WI38 (cell line): ENCODE measurements at regions not wholly inside any gene's neighbourhood (a gene's known extent, or its start where the extent isn't known, plus 50 kb on each side); places are given as distances from the start of the nearest gene placed in this dataset.

Source experiments
- H3K4me3 ChIP-seq: 2 replicates; pipeline ENCODE4 v1.5.1; 2011; ENCODE audit warnings: low read depth, mild to moderate bottlenecking, control low read depth, low read length
- TF ChIP-seq, protein P1 (sequence below): IDR thresholded peaks from 2 replicates; pipeline ENCODE4 v1.5.1; 2012; ENCODE audit warnings: low read depth, mild to moderate bottlenecking, control low read depth, low read length

DNA sequence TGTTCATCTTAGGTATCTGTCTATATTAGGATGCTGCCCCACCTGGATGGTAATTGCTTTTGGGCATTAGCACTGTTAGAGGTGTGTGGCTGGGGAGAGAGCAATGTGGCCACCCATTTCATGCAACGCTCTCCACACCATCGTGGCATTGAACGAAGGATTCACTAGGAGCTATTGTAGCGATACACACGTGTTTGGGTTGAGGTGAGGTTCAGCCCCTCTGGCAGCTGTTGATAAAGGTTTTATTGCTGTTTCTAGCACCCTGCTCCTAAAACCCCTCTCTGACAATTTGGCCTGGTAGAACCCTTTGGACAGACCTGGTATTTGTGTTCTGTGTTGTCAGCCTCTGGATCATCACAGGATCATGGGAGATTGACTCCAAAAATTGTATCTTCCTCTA lies 280.9 kb downstream of the PRL start:
- no peak overlapping the region for H3K4me3 ChIP-seq
- TF ChIP-seq, protein P1, sequence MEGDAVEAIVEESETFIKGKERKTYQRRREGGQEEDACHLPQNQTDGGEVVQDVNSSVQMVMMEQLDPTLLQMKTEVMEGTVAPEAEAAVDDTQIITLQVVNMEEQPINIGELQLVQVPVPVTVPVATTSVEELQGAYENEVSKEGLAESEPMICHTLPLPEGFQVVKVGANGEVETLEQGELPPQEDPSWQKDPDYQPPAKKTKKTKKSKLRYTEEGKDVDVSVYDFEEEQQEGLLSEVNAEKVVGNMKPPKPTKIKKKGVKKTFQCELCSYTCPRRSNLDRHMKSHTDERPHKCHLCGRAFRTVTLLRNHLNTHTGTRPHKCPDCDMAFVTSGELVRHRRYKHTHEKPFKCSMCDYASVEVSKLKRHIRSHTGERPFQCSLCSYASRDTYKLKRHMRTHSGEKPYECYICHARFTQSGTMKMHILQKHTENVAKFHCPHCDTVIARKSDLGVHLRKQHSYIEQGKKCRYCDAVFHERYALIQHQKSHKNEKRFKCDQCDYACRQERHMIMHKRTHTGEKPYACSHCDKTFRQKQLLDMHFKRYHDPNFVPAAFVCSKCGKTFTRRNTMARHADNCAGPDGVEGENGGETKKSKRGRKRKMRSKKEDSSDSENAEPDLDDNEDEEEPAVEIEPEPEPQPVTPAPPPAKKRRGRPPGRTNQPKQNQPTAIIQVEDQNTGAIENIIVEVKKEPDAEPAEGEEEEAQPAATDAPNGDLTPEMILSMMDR = no peak

DNA sequence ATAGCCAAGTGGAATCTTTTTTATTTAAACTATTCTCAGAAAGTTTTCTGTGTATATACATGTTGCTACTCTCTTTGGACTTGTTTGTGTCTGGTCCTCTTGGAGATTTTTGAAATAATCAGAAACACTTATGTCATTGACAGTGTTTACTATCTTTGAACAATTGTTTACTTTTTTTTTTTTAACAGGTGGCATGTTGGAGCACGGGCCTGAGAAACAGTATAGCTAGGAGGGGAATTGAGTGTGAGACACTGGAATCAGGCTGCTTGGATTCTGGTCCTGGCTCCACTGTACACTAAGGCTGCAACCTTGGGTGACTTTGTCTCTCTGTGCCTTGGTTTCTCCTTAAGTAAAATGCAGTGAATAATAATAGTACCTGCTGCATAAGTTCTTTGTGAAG lies 279.6 kb downstream of the PRL start:
- TF ChIP-seq, protein P1 = no peak
- no peak overlapping the region for H3K4me3 ChIP-seq

DNA sequence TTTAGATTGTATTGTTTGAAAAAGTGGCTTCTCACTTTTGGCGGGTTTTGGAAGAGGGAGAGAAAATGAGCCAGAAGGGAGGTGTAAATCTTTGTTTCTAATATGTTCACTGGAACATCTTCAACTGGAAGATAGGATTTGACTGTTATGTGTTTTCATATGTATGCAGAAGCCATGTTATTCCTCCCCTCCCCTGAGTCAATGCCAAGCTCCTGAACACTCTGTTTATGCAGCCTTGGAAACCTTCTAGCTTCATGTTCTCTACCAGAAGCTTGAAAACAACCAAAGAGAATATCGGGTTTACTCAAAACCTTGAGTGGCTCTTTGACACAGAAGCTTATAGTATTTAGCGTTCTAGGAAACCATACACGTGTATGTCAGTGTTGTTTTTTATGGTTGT lies 279.1 kb downstream of the PRL start:
- no peak overlapping the region for H3K4me3 ChIP-seq
- TF ChIP-seq, protein P1 = no peak

DNA sequence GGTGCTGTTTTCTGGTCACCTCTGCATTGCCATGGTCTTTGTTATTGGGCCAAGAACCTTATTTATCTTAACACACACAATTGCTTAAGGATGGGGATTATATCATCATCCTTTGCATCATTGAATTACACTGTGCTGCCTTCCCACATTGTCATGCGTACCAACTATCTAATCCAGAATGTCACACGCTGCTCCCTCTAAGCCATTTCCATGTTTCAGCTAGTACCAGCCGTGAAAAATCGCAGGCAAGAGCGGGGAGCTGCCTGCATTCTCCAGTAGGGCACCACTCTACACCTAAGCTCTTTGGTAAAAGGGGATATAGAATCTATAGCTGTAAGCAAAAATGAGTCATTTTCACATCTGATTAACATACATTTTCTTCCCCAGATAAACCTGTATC lies 277.0 kb downstream of the PRL start:
- H3K4me3 ChIP-seq = no peak overlapping the region
- TF ChIP-seq, protein P1 = no peak

DNA sequence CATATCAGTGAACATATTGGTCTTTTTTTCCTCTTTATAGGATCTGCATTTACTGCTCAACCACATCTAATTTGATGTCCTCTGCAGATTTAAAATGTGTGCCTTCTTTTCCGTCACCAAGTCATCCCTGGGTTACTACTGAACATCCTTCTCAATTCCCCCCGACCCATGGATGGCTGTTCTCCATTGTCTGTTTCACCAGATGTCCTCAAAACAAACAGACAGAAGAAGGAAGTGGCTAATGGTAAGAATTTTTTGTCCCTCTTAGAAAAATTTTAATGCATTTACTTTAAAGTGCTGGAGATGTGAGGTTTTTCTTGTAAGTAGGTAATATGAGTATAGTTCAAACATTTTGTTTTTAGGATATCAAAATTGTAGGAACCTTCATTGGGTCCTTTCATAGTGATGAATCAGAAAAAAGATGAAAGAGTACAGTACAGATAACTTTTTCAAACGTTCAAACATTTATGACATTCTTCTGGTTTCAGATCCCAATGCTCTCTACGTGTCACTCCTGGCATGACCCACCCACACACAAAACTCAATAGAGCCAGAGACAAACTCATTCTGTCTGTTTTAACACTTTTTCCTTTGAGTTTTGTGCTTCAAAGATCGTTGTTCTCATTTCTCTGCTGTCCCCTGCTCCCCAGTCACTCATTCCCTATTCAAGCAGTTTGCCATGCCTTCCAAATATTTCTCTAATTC lies 276.4 kb downstream of the PRL start:
- no peak overlapping the region for H3K4me3 ChIP-seq
- TF ChIP-seq, protein P1 = no peak

DNA sequence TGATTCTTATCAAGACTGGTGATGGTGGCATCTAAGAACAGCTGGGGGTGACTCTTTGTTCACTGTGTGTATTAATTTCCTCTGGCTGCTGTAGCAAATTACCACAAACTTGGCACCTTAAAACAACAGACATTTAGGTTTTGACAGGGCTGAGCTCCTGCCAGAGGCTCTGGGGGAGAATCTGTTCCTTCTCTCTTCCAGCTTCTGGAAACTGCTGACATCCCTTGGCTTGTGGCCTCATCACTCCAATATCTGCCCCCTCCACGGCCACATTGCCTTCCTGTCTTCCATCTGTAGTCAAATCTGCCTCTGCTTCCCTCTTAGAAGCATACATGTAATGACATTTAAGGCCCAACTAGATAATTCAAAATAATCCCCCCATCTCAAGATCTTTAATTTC lies 274.9 kb downstream of the PRL start:
- no peak overlapping the region for H3K4me3 ChIP-seq
- TF ChIP-seq, protein P1 = no peak

DNA sequence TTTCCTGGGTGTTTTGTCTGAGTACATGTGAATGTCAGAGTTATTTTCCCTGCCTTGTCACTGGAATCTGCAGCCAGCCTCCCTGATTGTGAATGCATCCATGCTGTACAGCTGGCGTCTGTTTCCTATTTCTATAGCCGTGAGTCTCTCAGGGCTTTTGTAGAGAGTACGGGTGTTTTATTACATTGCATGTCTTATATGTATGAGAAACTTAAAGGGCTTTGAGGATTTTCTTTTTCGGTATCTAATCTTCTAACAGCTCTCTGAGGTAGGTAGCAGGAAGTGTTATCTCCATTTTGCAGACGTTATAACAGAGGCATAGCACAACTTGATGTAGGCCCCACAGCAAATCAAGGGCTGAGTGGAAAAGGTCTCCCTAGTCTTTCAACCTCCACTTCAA lies 272.9 kb downstream of the PRL start:
- no peak overlapping the region for H3K4me3 ChIP-seq
- TF ChIP-seq, protein P1 = no peak
